ENCODE measurements at regions not wholly inside any gene's neighbourhood (a gene's known extent, or its start where the extent isn't known, plus 50 kb on each side); places are given as distances from the start of the nearest gene placed in this dataset.
A peak's percentile ranks its signal among the peaks of the same experiment; 100 is the strongest.

DNA sequence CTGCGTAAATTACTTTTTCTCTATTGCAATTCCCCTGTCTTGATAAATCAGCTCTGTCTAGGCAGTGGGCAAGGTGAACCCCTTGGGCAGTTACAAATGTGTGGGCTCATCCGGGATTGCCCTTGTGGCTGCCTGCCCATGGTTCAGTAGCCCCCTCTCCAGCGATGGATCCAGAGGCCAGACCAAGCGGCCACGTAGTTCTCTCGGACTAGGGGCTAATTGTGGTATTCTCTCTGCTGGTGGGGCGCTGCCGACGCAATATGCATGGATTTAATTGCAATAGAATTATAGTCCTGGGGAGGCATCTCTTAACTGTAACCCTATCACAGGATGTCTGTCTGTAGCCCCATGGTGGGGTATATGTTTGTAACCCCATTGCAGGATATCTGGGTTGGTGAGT lies 64.3 kb upstream of the UNC93A start:
- H3K27ac Mint-ChIP-seq: peak overlapping the region; percentile 81
- peaks cover 22% of the 10 kb centered on the region for H3K36me3 Mint-ChIP-seq
- ChIA-PET CTCF (no interaction called here), POLR2A (no interaction called here)
- peak overlapping the region; percentile 91 for H3K4me3 Mint-ChIP-seq
- ATAC-seq (peak; percentile 5), DNase-seq (ENCODE audit: low spot score) (no peak)
- peaks cover 73% of the 10 kb centered on the region for H3K4me1 Mint-ChIP-seq
- no peaks in the 10 kb centered on the region for H3K9me3 Mint-ChIP-seq
- TF ChIP-seq ZNF423 (CRISPR knock-in tag; IDR thresholded peaks at IDR 0.05): no peak
- TF ChIP-seq, protein P1, sequence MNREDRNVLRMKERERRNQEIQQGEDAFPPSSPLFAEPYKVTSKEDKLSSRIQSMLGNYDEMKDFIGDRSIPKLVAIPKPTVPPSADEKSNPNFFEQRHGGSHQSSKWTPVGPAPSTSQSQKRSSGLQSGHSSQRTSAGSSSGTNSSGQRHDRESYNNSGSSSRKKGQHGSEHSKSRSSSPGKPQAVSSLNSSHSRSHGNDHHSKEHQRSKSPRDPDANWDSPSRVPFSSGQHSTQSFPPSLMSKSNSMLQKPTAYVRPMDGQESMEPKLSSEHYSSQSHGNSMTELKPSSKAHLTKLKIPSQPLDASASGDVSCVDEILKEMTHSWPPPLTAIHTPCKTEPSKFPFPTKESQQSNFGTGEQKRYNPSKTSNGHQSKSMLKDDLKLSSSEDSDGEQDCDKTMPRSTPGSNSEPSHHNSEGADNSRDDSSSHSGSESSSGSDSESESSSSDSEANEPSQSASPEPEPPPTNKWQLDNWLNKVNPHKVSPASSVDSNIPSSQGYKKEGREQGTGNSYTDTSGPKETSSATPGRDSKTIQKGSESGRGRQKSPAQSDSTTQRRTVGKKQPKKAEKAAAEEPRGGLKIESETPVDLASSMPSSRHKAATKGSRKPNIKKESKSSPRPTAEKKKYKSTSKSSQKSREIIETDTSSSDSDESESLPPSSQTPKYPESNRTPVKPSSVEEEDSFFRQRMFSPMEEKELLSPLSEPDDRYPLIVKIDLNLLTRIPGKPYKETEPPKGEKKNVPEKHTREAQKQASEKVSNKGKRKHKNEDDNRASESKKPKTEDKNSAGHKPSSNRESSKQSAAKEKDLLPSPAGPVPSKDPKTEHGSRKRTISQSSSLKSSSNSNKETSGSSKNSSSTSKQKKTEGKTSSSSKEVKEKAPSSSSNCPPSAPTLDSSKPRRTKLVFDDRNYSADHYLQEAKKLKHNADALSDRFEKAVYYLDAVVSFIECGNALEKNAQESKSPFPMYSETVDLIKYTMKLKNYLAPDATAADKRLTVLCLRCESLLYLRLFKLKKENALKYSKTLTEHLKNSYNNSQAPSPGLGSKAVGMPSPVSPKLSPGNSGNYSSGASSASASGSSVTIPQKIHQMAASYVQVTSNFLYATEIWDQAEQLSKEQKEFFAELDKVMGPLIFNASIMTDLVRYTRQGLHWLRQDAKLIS (CRISPR knock-in tag; IDR thresholded peaks at IDR 0.05; ENCODE audit: borderline replicate concordance): 0 out of 2 replicates have a peak, but pooled peaks have one; percentile 26
- no peaks in the 10 kb centered on the region for H3K27me3 Mint-ChIP-seq (ENCODE audit: low read depth)

DNA sequence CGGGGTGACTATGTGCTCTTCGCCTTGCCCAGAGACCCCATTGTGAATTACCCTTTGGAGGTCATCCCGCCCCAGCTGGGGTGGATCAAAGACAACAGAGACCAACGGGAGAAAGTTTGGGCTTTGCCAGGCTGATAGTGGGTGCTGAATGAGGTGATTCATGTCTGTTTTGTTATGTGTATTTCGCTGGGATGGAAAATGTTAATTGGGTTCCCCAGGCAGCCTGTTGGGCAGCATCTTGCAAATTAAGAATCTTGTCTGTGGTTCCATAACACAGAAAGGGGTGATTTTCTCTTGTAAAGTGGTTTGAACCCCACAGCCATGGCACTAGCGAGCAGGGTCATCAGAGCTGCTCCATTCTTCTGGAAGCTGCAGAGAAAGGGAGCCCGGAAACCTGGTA lies 63.1 kb upstream of the UNC93A start:
- ChIA-PET POLR2A (no interaction called here), CTCF (interaction anchor here (0.8 to 0.9 kb wide), 3 partner anchors 20 to 65 kb away, joined by 3 to 4 read pairs (median 3); no protein-coding TSS in a partner anchor)
- DNase-seq (ENCODE audit: low spot score) (no peak), ATAC-seq (peak; percentile 46)
- H3K27ac Mint-ChIP-seq: peak overlapping the region; percentile 93
- peaks cover 32% of the 10 kb centered on the region for H3K36me3 Mint-ChIP-seq
- H3K27me3 Mint-ChIP-seq (ENCODE audit: low read depth): no peaks in the 10 kb centered on the region
- H3K9me3 Mint-ChIP-seq: no peaks in the 10 kb centered on the region
- H3K4me3 Mint-ChIP-seq: peak overlapping the region; percentile 91
- H3K4me1 Mint-ChIP-seq: peaks cover 76% of the 10 kb centered on the region
- TF ChIP-seq, protein P2, sequence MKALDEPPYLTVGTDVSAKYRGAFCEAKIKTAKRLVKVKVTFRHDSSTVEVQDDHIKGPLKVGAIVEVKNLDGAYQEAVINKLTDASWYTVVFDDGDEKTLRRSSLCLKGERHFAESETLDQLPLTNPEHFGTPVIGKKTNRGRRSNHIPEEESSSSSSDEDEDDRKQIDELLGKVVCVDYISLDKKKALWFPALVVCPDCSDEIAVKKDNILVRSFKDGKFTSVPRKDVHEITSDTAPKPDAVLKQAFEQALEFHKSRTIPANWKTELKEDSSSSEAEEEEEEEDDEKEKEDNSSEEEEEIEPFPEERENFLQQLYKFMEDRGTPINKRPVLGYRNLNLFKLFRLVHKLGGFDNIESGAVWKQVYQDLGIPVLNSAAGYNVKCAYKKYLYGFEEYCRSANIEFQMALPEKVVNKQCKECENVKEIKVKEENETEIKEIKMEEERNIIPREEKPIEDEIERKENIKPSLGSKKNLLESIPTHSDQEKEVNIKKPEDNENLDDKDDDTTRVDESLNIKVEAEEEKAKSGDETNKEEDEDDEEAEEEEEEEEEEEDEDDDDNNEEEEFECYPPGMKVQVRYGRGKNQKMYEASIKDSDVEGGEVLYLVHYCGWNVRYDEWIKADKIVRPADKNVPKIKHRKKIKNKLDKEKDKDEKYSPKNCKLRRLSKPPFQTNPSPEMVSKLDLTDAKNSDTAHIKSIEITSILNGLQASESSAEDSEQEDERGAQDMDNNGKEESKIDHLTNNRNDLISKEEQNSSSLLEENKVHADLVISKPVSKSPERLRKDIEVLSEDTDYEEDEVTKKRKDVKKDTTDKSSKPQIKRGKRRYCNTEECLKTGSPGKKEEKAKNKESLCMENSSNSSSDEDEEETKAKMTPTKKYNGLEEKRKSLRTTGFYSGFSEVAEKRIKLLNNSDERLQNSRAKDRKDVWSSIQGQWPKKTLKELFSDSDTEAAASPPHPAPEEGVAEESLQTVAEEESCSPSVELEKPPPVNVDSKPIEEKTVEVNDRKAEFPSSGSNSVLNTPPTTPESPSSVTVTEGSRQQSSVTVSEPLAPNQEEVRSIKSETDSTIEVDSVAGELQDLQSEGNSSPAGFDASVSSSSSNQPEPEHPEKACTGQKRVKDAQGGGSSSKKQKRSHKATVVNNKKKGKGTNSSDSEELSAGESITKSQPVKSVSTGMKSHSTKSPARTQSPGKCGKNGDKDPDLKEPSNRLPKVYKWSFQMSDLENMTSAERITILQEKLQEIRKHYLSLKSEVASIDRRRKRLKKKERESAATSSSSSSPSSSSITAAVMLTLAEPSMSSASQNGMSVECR (CRISPR knock-in tag; IDR thresholded peaks at IDR 0.05; ENCODE audit: borderline replicate concordance): peak; percentile 25; the same call in 1 of the 2 replicates
- TF ChIP-seq, protein P3, sequence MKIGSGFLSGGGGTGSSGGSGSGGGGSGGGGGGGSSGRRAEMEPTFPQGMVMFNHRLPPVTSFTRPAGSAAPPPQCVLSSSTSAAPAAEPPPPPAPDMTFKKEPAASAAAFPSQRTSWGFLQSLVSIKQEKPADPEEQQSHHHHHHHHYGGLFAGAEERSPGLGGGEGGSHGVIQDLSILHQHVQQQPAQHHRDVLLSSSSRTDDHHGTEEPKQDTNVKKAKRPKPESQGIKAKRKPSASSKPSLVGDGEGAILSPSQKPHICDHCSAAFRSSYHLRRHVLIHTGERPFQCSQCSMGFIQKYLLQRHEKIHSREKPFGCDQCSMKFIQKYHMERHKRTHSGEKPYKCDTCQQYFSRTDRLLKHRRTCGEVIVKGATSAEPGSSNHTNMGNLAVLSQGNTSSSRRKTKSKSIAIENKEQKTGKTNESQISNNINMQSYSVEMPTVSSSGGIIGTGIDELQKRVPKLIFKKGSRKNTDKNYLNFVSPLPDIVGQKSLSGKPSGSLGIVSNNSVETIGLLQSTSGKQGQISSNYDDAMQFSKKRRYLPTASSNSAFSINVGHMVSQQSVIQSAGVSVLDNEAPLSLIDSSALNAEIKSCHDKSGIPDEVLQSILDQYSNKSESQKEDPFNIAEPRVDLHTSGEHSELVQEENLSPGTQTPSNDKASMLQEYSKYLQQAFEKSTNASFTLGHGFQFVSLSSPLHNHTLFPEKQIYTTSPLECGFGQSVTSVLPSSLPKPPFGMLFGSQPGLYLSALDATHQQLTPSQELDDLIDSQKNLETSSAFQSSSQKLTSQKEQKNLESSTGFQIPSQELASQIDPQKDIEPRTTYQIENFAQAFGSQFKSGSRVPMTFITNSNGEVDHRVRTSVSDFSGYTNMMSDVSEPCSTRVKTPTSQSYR (CRISPR knock-in tag; IDR thresholded peaks at IDR 0.05): no peak
- TF ChIP-seq CREB1 (CRISPR knock-in tag; IDR thresholded peaks at IDR 0.05) (no peak), RELA (CRISPR knock-in tag; IDR thresholded peaks at IDR 0.05; ENCODE audit: borderline replicate concordance) (no peak), CREM (CRISPR knock-in tag; IDR thresholded peaks at IDR 0.05) (no peak), ETV6 (CRISPR knock-in tag; IDR thresholded peaks at IDR 0.05) (peak; percentile 51; the same call in 1 of the 2 replicates), FOXK1 (CRISPR knock-in tag; IDR thresholded peaks at IDR 0.05) (peak; percentile 76), TP53 (CRISPR knock-in tag; IDR thresholded peaks at IDR 0.05) (no peak), NR1H2 (CRISPR knock-in tag; IDR thresholded peaks at IDR 0.05) (no peak), ZNF423 (CRISPR knock-in tag; IDR thresholded peaks at IDR 0.05) (peak; percentile 77), TEAD1 (CRISPR knock-in tag; IDR thresholded peaks at IDR 0.05) (peak; percentile 82), SMAD3 (CRISPR knock-in tag; IDR thresholded peaks at IDR 0.05; ENCODE audit: borderline replicate concordance) (peak; percentile 80), SP1 (CRISPR knock-in tag; conservative IDR thresholded peaks at IDR 0.05) (peak; percentile 50; the same call in 1 of the 2 replicates), ZNF121 (CRISPR knock-in tag; IDR thresholded peaks at IDR 0.05) (peak; percentile 52; the same call in 1 of the 2 replicates)
- TF ChIP-seq, protein P4, sequence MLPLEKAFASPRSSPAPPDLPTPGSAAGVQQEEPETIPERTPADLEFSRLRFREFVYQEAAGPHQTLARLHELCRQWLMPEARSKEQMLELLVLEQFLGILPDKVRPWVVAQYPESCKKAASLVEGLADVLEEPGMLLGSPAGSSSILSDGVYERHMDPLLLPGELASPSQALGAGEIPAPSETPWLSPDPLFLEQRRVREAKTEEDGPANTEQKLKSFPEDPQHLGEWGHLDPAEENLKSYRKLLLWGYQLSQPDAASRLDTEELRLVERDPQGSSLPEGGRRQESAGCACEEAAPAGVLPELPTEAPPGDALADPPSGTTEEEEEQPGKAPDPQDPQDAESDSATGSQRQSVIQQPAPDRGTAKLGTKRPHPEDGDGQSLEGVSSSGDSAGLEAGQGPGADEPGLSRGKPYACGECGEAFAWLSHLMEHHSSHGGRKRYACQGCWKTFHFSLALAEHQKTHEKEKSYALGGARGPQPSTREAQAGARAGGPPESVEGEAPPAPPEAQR (CRISPR knock-in tag; IDR thresholded peaks at IDR 0.05): no peak
- TF ChIP-seq, protein P5, sequence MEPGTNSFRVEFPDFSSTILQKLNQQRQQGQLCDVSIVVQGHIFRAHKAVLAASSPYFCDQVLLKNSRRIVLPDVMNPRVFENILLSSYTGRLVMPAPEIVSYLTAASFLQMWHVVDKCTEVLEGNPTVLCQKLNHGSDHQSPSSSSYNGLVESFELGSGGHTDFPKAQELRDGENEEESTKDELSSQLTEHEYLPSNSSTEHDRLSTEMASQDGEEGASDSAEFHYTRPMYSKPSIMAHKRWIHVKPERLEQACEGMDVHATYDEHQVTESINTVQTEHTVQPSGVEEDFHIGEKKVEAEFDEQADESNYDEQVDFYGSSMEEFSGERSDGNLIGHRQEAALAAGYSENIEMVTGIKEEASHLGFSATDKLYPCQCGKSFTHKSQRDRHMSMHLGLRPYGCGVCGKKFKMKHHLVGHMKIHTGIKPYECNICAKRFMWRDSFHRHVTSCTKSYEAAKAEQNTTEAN (CRISPR knock-in tag; IDR thresholded peaks at IDR 0.05): no peak
- TF ChIP-seq, protein P1 (CRISPR knock-in tag; IDR thresholded peaks at IDR 0.05; ENCODE audit: borderline replicate concordance): no peak
